Prostate gland (tissue), 2 donors: ENCODE measurements at regions not wholly inside any gene's neighbourhood (a gene's known extent, or its start where the extent isn't known, plus 50 kb on each side); places are given as distances from the start of the nearest gene placed in this dataset.

Source experiments
- CTCF ChIP-seq, 4 experiments: fragments of 200-600 bp in 2 of 4; fragments of 450-650 bp in 2 of 4; sonication (generic) in 2 of 4; IDR thresholded peaks; 1 replicate in 3 of 4; 2 replicates in 1 of 4; pipeline ENCODE4 v1.5.1; 2016 to 2019; ENCODE audit warnings: antibody characterized with exemption in 4 of 4, mild to moderate bottlenecking in 2 of 4, moderate library complexity in 2 of 4
- POLR2AphosphoS5 ChIP-seq: sonication (generic); formaldehyde crosslinking; IDR thresholded peaks from one replicate; pipeline ENCODE4 v1.6.1; 2017; ENCODE audit warnings: antibody characterized with exemption

GRCh38 chr7:41762641-41763040 is 59.8 kb upstream of the INHBA start:
- no peak for TF ChIP-seq CTCF (IDR thresholded peaks at IDR 0.05)
- TF ChIP-seq POLR2AphosphoS5 = no peak
